ENCODE measurements at regions not wholly inside any gene's neighbourhood (a gene's known extent, or its start where the extent isn't known, plus 50 kb on each side); places are given as distances from the start of the nearest gene placed in this dataset.

- H3K4me3 ChIP-seq (ENCODE audit: low read depth, low read length), result no peak overlapping the region
- no peak for TF ChIP-seq CTCF (conservative IDR thresholded peaks at IDR 0.05; ENCODE audit: low read depth, low read length)
- DNase-seq (ENCODE audit: low read depth), result no peak
Measured at GRCh38 chr4:24727390-24728224, 67.8 kb upstream of the SOD3 start.

GRCh38 chr4:24729119-24729730, 66.1 kb upstream of the SOD3 start:
- no peak for TF ChIP-seq CTCF (conservative IDR thresholded peaks at IDR 0.05; ENCODE audit: low read depth, low read length)
- DNase-seq (ENCODE audit: low read depth), result no peak
- H3K4me3 ChIP-seq (ENCODE audit: low read depth, low read length), result no peak overlapping the region

- H3K4me3 ChIP-seq (ENCODE audit: low read depth, low read length), result no peak overlapping the region
- no peak for DNase-seq (ENCODE audit: low read depth)
- TF ChIP-seq CTCF (conservative IDR thresholded peaks at IDR 0.05; ENCODE audit: low read depth, low read length), result no peak
Measured at GRCh38 chr4:24730256-24731001, 64.9 kb upstream of the SOD3 start.

GRCh38 chr4:24731448-24731847, 63.9 kb upstream of the SOD3 start:
- TF ChIP-seq CTCF (conservative IDR thresholded peaks at IDR 0.05; ENCODE audit: low read depth, low read length), result no peak
- DNase-seq (ENCODE audit: low read depth), result no peak
- no peak overlapping the region for H3K4me3 ChIP-seq (ENCODE audit: low read depth, low read length)

- no peak overlapping the region for H3K4me3 ChIP-seq (ENCODE audit: low read depth, low read length)
- no peak for DNase-seq (ENCODE audit: low read depth)
- no peak for TF ChIP-seq CTCF (conservative IDR thresholded peaks at IDR 0.05; ENCODE audit: low read depth, low read length)
Measured at GRCh38 chr4:24734511-24734910, 60.9 kb upstream of the SOD3 start.

GRCh38 chr4:24736066-24736465, 59.3 kb upstream of the SOD3 start:
- no peak overlapping the region for H3K4me3 ChIP-seq (ENCODE audit: low read depth, low read length)
- DNase-seq (ENCODE audit: low read depth), result no peak
- TF ChIP-seq CTCF (conservative IDR thresholded peaks at IDR 0.05; ENCODE audit: low read depth, low read length), result peak; percentile 70

All from epithelial cell of proximal tubule (primary cell).